ENCODE measurements at regions not wholly inside any gene's neighbourhood (a gene's known extent, or its start where the extent isn't known, plus 50 kb on each side); places are given as distances from the start of the nearest gene placed in this dataset.
A peak's percentile ranks its signal among the peaks of the same experiment; 100 is the strongest.
"Not testable (repeated sequence)": the region's sequence is repeated elsewhere in the genome, so short reads cannot be mapped to it uniquely, and the experiment has no call there.

GRCh38 chr15:93348711-93349545 lies 259.9 kb upstream of the RGMA start:
- ATAC-seq: no peak

GRCh38 chr15:93347986-93348385 lies 259.0 kb upstream of the RGMA start:
- no peak for ATAC-seq

GRCh38 chr15:93345981-93346380 lies 257.0 kb upstream of the RGMA start:
- no peak for ATAC-seq

- ATAC-seq: not testable (repeated sequence)
Measured at GRCh38 chr15:93343402-93343801, 254.4 kb upstream of the RGMA start.

GRCh38 chr15:93341164-93341563 lies 252.2 kb upstream of the RGMA start:
- no peak for ATAC-seq

GRCh38 chr15:93340406-93340805 lies 251.4 kb upstream of the RGMA start:
- no peak for ATAC-seq

- ATAC-seq: no peak
Measured at GRCh38 chr15:93333796-93334195, 244.8 kb upstream of the RGMA start.

GRCh38 chr15:93333126-93333525 lies 244.1 kb upstream of the RGMA start:
- ATAC-seq: not testable (repeated sequence)

- no peak for ATAC-seq
Measured at GRCh38 chr15:93332168-93332553, 243.2 kb upstream of the RGMA start.

GRCh38 chr15:93331545-93332167 lies 242.6 kb upstream of the RGMA start:
- ATAC-seq: no peak

- ATAC-seq: no peak
Measured at GRCh38 chr15:93330912-93331544, 242.0 kb upstream of the RGMA start.

- no peak for ATAC-seq
Measured at GRCh38 chr15:93327364-93327763, 238.4 kb upstream of the RGMA start.

GRCh38 chr15:93324186-93324975 lies 235.4 kb upstream of the RGMA start:
- ATAC-seq: no peak

GRCh38 chr15:93321881-93322282 lies 232.9 kb upstream of the RGMA start:
- ATAC-seq: peak; percentile 90

- no peak for ATAC-seq
Measured at GRCh38 chr15:93319121-93319814, 230.3 kb upstream of the RGMA start.

- no peak for ATAC-seq
Measured at GRCh38 chr15:93317772-93318171, 228.8 kb upstream of the RGMA start.

GRCh38 chr15:93314245-93314644 lies 225.2 kb upstream of the RGMA start:
- peak; percentile 25 for ATAC-seq

GRCh38 chr15:93312891-93313486 lies 224.0 kb upstream of the RGMA start:
- no peak for ATAC-seq

- no peak for ATAC-seq
Measured at GRCh38 chr15:93311620-93312019, 222.6 kb upstream of the RGMA start.

GRCh38 chr15:93308026-93308690 lies 219.1 kb upstream of the RGMA start:
- ATAC-seq: no peak

- no peak for ATAC-seq
Measured at GRCh38 chr15:93307513-93307912, 218.5 kb upstream of the RGMA start.

All from esophagus mucosa (tissue), 1 donor.